NCI-H2196 treated with DMSO at 0.1 percent for 48 hours (cell line): ENCODE measurements at regions not wholly inside any gene's neighbourhood (a gene's known extent, or its start where the extent isn't known, plus 50 kb on each side); places are given as distances from the start of the nearest gene placed in this dataset.

ENCODE experiments used
- DNase-seq: peaks from one replicate; lab custom pipeline; 2025; ENCODE audit not compliant: unreplicated experiment; lab: John Stamatoyannopoulos, UW

GRCh38 chr11:133723056-133723455 lies 122.3 kb downstream of the SPATA19 start:
- peak; percentile 2 for DNase-seq

DNA sequence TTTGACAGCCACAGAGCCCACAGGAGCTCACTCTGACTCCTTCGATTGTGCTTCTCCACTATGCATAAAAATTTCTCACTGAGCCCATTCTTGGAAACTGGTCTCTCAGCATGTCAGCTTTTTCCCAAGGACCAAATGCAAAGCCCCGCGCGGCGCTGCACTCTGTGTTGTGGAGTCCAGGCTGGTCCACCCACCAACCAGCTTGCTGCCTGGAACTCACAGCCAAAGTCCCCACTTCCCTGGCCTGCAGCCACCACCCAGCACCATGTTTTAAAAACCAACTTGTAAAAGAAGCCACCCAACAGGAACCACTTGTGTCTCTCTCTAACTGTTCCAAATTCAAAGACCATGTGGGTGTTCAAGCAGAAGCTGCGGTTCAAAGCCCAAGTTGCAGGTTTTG lies 124.4 kb downstream of the SPATA19 start:
- no peak for DNase-seq

GRCh38 chr11:133719532-133720235 lies 125.6 kb downstream of the SPATA19 start:
- DNase-seq: no peak

GRCh38 chr11:133718831-133719230 lies 126.5 kb downstream of the SPATA19 start:
- no peak for DNase-seq

DNA sequence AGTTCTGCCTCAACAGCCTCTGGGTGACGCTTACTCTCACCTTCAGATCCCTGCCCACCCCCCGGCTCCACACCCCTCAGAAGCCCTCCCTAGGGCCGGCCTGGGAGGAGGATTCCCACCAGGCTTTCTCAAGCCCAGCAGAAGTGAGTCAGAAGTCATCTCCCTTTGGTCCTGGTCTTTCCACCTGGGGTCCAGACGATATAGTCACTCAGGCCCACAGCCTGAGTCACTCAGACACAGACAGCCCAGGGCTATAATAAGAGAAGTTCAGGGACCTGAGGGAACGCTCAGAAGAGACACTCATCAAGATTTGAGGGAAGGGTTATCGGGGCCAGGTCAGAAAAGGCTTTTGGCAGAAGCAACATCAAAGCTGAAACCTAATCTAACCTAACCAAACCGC lies 127.1 kb downstream of the SPATA19 start:
- DNase-seq: no peak

GRCh38 chr11:133716602-133717001 lies 128.7 kb downstream of the SPATA19 start:
- no peak for DNase-seq

DNA sequence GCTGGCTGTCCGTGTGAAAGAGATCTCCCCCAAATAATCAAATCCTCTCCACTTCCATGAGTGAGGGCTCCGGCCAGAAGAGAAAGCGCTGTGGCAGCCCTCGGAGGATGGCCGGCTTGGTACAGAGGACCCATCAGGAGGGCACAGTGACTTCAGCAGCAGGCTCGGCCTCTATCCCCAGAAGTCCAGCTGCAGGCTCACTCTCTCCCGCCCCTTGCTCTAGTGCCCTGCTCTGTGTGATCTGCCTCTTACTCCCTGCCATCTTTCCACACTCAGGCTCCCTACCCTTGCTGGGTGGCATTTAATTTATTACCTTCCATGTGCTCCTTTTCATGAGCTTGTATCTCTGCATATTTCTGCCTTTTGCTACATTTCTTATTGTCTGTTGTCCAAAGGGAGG lies 129.7 kb downstream of the SPATA19 start:
- no peak for DNase-seq

DNA sequence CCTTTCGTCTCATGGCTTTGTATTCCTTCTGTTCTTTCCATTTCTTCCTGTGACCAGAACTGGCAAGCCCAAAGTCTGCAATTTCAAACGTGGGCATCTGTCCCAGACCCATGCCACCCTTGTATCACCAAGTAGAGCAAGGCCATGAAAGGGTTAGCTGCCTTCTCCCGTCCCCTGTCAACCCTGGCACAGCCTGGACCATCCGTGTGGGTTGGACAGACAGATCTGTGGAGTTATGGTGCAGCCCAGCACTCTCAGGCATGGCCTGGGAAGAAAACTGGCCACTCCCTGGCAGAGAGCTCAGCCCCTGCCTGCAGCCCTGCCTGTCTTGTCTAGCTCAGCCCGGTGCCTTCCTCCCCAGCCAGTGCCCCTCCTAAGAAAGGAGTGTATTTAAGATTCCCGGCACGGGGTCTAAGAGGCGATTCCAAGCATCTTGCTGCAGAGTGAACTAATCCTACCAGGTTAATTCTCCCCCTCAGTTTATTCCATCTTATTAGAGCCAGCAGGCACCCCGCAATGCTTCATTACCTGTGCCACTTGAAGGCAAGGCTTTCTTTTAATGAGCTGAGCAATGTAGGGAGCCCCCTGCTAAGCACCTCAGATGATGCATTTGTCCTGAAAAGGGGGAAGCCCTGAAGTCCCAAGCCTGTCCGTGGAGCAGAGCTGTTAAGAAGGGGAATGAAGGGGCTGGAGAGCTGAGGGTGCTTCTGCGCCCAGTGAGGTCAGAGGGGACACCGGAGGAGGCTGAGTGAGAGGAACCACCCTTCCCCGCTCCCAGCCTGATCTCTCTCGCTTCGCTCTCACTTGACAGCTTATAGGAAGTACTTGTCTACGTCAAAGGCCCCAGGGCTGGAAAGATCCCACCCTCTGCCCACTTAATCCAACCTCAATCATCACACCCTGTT lies 130.6 kb downstream of the SPATA19 start:
- DNase-seq: no peak

DNA sequence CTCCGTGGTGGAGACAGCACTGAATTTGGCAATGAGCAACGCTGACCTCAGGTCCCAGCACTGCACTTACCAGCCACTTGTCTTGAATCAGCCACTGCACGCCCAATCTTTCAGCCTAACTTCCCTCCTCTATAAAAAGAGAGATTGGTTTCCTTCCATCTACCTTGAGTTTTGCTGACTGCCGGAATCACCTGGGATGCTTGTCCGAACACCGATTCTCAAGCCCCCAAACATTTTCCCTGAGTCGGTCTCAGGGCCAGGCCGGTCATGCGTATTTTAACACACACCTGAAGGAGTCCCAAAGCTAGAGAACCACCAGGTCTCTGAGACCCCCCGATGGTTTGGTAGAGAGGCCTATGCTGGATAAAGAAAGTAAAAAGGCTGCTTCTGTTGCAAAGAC lies 131.5 kb downstream of the SPATA19 start:
- DNase-seq: no peak

- DNase-seq: no peak
These were observed 131.9 kb downstream of the SPATA19 start for GRCh38 chr11:133713406-133713805.

- no peak for DNase-seq
These were observed 133.2 kb downstream of the SPATA19 start for GRCh38 chr11:133712051-133712560.

DNA sequence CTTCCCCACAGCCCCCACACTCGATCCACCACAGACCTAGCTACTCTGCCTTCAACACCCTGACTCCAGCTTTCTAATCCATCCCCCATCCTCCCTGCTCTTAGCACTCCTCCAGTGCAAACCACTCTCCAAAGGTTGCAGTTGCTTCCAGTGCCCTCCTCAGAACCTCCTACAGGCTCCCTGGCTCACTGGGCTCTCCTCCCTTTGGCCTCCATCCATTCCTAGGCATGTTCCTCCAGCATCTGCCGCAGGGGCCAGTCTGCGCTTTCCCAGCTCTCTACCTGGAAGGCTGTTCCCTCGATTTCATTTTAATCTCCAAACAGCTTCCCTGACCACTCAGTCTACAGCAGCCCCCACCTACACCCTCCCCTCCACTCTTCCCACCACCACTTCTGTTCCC lies 133.8 kb downstream of the SPATA19 start:
- DNase-seq: no peak

DNA sequence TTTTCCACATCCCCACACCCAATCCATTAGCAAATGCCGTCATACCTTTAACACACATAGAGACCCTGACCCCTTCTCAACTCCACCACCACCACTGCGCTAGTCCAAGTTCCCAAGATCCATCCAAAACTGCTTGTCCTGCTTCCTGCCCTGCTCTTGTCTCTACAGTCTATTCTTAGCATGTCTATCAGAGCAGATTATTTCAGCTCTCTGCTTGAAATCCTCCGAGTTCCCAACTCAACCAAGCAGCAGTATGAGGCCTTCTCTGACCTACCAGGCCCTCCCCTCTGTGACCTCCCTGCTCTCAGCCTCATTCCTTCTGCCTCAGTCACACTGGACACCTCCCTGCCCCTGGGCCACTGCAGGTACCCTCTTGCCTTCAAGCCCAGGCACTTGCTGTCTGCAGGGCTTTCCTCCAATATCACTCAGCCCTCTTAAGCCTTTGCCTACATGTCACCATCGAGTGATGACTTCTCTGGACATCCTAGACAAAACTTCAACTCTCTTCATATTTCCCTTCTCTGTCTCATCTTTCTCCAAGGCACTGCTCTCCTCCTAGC lies 134.6 kb downstream of the SPATA19 start:
- DNase-seq: no peak

DNA sequence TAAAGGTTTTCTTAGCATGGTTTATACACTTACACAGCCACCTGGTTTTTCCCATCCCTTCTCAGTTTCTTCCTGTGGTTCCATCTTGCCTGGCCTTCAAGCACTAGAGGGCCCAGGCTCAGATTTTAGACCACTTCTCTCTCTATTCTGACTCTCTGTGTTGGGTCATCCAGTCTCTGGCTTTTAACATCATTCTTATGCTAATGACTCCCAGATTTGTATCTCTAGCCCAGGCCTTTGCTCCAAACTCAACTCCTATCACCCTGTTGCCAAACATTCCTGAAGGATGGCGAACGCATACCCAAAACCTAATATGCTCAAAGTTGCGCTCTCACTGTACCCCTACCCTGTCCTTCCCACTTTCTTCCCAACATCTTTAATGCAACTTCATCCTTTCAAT lies 135.1 kb downstream of the SPATA19 start:
- no peak for DNase-seq

DNA sequence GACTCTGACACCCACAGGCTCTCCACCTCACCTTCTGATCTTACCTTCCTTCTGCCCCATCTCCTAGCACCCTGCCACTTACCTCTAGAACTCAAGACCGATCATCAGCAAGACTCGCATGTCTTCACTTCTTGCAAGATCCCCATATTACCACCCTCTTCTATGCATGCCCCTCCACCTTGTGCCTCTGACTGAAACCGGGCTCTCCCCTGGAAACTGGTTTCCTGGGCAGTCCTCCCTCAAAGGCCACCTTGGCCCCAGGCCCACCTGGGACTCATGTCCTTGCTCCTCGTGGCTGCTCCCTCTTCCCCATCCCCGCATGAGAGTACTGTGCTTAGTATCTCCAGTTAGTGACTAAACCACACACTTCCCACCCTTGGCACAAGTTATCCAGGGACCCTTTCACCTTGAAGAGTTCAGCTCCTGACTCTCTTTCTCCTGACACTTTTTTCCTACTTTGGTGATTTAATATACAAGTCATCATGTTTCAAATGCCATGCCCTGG lies 136.7 kb downstream of the SPATA19 start:
- DNase-seq: no peak

DNA sequence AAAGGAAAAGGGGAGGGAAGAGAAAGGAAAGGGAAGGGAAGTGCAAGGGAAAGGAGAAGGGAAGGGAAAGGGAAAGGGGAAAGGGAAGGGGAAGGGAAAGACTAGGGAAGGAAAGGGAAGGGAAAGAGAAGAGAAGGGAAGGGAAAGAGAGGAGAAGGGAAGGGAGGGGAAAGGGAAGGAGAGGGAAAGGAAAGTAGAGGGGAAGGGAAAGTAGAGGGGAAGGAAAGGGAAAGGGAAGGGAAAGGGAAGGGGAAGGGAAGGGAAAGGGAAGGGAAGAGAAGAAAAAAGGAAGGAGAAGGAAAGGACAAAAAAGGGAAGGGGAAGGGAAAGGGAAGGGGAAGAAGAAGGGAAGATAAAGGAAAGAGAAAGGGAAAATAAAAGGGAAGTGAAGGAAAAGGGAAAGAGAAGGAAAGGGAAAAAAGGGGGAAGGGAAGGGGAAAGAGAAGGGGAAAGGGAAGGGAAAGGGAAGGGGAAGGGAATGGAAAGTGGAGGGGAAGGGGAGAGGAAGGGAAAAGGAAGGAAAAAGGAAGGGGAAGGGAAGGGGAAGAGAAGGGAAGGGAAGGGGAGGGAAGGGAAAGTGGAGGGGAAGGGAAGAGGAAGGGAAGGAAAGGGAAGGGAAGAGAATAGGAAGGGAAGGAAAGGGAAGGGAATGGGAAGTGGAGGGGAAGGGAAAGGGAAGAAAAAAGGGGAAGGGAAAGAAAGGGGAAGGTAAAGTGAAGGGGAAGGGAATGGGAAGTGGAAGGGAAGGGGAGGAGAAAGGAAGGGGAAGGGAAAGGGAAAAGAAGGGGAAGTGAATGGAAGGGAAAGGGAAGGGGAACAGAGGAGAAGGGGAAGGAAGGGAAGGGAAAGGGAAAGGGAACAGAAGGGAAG lies 138.2 kb downstream of the SPATA19 start:
- DNase-seq: no peak

- DNase-seq: no peak
These were observed 139.4 kb downstream of the SPATA19 start for GRCh38 chr11:133705873-133706272.

- no peak for DNase-seq
These were observed 140.2 kb downstream of the SPATA19 start for GRCh38 chr11:133705074-133705648.

DNA sequence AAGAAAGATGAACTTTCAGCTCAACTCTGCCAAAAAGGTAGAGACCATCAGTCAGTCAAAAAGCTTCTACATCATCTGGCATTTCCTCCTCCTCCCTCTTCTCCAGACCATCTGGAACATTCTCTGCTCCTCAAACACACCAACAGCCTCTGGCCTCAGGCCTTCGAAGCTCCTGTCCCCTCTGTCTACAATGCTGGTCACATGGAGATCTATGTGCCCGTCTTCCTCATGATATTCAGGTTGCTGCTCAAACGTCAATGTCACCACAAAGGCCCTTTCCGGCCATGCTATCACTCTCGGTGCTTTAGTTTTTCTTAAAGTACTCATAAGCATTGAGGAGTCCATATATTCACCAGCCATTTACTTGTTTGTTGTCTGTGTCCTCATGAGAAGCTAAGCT lies 146.2 kb downstream of the SPATA19 start:
- DNase-seq: no peak

DNA sequence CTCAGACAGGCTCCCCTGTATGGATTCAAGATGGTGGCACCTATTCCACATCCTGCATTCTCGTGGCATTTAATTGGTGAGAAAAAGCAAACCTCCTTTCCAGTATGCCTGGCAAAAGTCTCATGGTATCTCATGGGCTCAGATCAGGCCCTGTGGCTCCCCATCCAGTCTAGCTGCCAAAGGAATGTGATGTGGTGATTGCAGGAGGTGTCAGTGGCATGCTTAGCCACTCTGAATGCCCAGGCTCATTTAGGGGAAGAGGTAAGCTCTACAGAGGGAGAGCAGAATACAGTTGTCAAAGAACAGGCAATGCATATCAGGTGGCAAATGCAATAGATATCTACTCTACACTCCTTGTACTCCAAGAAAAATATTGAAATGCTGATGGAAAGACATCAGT lies 146.7 kb downstream of the SPATA19 start:
- no peak for DNase-seq
